ENCODE measurements at regions not wholly inside any gene's neighbourhood (a gene's known extent, or its start where the extent isn't known, plus 50 kb on each side); places are given as distances from the start of the nearest gene placed in this dataset.
"Not testable (repeated sequence)": the region's sequence is repeated elsewhere in the genome, so short reads cannot be mapped to it uniquely, and the experiment has no call there.

DNA sequence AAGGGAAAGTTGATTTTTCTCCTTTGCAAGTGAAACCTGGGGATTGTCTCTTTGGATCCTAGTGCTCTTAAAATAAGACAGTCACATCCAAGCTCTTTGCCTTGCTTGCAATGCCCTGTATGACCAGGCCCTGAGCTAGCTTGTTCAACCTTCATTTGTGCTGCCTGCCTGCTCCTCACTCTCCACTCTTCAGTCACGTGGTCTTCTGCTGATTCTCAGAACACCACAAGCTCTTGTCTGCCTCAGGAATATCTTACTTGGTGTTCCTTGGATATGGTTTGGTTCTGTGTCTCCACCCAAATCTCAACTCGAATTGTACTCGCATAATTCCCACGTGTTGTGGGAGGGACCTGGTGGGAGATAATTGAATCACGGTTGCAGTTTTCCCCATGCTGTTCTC is 318.7 kb downstream of the RMST start:
- intact Hi-C loops (cut with DNase I), result no loop called here
- DNase-seq, result no peak

DNA sequence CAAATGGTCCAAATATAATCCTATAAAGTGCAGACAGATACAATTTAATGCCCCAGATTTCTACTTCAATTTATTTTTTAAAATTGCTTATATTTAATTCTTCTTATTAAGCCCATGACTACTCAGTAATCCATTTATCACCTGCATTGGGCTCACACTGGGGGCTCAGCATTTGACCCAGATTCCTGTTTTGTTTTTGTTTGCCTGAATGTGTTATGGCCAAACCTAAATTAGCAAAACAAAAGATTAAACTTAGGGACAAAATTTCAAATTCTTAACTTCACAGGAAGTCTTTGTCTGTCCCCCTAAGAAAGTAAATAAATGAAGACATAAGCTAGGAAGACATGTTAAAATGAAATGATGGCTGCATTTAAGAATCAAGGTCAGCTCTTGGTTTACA is 322.3 kb downstream of the RMST start:
- no peak for DNase-seq
- intact Hi-C loops (cut with DNase I), result no loop called here

DNA sequence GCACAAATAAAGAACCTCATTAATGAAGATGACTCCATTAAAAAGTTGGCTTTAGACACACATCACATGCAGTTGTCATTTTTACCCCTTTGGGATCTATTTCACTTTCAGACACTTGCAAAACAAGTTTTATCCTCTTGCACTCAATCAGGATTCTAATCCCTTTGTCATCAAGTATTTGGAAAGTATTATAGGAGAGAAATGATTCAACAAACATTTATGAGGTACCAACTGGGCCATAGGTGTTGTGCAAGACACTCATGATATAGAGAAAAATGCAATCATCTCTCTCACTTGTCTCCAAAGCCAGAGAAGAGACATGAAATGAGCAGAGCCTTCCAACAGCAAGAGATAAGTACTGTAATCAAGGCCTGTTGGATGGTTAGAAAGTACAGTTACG is 327.7 kb downstream of the RMST start:
- intact Hi-C loops (cut with DNase I), result no loop called here

DNA sequence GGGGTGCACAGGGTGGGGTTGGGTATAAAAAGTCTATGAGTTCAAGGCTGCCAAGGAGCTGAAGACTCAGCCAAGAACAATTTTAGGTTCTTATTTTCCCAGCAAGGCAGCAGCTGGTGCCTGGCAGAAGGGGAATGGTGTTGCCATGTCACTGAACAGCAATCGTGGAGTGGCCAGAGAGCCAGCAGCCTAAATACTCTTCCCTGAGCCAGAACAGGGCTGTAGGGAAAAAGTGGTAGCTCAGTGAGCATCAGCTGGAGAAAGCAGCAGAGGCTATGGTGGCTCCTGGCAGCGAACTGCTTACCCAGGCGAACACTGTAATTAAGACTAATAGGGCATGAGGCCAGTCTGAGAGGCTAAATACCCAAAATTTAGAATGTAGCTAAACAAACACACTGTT is 334.9 kb downstream of the RMST start:
- intact Hi-C loops (cut with DNase I), result no loop called here
- DNase-seq, result peak in 2 of 10 donors; percentile 26 to 61

More for the DNA sequence above, 327.7 kb downstream of the RMST start:
- DNase-seq, result no peak

DNA sequence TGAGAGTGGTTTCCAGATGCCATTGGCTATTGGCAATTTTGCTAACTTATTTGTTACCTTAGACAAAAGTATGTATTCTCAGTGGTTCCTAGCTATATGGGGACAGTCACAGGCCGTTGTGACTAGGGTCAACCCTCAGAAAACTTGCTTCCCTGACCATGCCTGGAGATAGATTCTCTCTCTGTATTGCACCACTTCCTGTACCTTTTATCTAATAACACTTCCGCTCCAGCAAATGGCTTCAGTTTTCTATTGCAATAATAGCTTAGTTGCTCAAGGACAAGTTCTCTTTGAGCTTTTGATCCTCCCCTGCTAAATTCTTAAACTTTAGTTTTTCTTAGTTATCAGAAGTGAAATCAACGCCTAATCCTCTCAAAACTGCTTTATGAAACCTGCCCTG is 338.0 kb downstream of the RMST start:
- intact Hi-C loops (cut with DNase I), result no loop called here
- no peak for DNase-seq

DNA sequence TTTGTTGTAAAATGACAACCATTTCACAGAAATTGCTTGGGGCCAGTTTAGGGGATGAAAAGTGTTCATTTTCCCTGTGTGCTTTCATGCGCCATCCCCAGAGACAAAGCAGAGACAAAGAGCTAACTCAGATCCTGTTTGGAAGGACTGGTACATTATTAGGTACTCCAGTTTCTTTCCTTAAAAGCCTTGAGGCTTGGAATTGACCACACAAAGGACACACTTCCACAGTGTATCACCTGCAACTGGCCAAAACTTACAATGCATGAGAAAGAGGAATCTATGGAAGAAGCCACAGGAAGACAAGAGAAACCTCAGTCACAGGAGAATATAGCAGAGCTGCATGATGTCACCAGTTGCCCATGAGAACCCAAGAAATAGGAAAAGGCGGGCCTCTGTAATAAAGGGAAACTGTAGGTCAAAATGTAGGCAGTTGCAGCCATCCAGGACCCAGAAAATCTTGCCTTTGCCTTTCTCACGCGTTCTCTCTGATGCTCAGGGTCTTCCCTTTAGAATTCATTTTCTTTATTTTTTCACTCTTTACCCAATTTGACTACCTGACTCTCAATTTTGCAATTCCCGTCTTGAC is 339.0 kb downstream of the RMST start:
- DNase-seq, result no peak
- intact Hi-C loops (cut with DNase I), result no loop called here

DNA sequence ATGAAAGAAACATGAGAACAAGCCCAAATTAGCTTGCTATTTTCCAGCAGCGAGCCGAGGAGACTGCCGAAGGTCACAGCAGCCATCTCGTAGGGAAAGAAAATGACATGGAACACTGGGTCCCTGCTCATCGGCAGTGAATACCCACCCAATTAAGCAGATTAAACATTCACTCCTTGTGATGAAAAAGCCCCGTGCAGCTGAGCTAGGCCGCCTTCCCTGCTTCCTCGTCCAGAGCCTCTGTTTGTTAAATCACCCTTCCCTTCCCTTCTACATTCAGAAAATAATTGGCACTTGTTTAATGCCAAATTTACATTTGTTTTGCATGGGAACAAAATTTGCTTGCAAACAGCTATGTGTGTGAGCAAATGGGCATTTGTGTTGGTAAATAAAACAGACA is 342.5 kb downstream of the RMST start:
- intact Hi-C loops (cut with DNase I), result no loop called here
- peak in 8 of 10 donors; percentile 8 to 82 (median 26) for DNase-seq

DNA sequence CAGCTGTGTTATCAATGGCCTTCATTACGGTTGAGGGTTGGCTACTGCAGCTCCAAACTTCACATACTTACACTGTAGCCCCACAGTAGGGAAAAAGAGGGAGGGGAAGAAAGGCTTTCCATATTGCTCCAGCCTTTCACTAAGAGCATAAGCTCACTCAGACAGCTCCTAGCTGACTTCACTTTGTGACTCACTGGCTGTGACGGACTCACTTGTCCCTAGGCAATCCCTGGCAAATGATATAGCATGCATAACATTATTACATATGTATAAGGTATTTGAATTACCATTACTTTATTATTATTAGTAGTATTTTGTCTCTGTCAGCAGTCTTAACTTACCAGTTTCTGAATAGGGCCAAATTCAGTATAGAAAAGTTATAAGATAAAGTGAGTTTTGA is 350.7 kb downstream of the RMST start:
- intact Hi-C loops (cut with DNase I), result no loop called here
- DNase-seq, result no peak

DNA sequence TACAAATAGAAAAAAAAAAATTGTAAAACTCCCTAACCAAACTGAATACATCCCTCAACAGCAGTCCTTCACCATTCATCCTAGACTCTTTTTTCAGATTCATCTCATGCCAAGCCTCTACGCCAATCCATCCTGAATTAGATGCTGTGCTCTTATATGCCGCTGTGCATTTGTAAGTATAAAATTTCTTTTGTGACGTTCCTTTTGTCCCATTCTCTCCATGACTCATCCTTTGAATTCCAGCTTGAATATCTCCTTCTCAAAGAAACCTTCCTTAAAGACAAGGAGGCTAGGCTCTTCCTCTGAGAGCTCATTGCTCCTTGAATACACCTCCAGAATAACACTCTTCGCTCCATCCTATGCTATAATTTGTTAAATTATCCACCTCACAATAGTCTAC is 359.2 kb downstream of the RMST start:
- DNase-seq, result no peak
- intact Hi-C loops (cut with DNase I), result no loop called here

DNA sequence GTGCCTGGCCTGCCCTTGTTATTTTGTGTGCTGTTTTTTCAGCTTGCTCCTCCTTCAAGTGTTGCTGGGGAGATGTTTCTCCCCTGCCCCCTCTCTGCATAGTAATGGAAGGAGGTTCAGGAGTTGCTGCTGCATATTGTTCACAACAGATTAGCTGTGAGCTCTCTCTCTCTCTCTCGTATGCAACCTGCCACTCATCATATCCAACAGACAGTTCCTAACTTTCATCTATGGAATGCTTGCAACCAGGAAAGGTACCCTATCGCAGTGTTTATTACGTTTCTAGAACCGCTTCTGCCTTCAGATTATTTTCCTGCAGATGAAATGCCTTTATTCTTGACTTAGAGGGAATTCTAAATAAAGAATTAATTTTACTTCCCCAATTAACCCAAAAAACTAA is 372.9 kb downstream of the RMST start:
- intact Hi-C loops (cut with DNase I), result no loop called here
- no peak for DNase-seq

DNA sequence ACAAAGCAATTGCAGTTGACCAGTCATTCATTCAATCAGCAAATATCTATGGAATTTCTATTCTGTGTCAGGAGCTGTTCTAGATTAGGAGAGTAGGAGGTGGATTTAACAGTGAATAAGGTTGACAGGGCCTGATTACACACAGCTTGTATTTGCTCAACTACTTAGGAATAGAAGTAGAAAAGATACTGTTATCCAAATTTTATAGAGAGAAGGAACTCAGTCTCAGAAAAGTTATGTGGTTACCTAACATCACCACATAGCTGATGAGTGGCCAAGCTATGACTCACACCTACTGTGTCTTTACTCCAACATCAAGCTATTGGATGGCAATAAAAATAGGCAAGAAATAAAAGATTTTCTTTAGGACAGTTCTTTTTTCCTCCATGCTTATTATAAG is 374.8 kb downstream of the RMST start:
- peak in 1 of 10 donors; percentile 3 for DNase-seq
- intact Hi-C loops (cut with DNase I), result no loop called here

DNA sequence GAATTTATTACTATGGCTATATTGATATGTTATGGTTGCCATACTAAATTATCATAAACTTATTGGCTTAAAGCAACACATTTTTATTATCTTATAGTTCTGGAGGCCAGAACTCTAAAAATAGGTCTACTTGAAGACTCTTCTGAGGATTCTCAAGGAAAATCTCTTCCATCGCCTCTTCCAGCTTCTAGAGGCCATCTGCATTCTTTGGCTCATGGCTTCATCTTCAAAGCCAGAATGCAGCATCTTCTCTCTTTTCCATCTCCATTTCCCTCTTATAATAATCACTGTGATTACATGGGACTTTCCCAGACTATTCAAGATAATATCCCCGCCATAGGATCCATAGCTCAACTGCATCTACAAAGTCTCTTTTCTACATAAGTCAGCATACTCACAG is 385.4 kb downstream of the RMST start:
- no peak for DNase-seq

DNA sequence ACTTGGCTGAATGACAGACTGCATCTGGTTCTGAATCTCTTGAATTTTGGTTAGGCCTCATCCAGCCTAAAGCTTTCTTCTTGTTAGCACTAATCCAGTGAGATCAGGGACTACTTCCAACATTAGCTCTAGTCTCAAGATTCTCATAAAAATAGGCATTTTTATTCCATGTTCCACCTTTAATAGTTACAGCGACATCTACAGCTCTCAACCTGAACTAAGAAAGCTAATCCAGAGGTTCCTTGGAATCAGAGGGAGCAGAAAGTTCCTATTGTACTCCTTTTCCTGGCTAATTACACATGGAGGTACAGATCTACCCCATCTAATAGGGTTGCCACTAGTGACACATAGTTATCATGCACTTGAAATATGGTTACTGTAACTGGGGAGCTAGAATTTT is 391.9 kb downstream of the RMST start:
- DNase-seq, result no peak
- intact Hi-C loops (cut with DNase I), result no loop called here

More for the DNA sequence above, 385.4 kb downstream of the RMST start:
- intact Hi-C loops (cut with DNase I), result no loop called here

DNA sequence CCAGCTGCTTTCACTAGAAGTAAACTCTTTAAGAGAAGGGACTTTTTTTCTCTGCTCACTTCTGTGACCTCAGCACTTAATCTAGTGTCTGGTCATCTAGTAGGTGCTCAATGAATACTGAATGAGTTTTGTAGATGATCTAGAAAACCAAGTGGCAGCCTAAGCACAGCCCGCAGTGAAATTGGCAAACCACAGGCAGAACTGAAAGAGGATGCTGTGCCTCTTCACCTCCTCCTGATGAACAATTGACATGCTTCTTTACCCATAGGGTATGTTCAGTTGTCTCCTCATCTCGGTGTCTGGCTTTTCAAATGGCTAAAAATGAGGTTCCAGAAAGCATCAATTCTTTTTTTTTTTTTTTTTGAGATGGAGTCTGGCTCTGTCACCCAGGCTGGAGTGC is 399.5 kb downstream of the RMST start:
- intact Hi-C loops (cut with DNase I), result no loop called here
- no peak for DNase-seq

DNA sequence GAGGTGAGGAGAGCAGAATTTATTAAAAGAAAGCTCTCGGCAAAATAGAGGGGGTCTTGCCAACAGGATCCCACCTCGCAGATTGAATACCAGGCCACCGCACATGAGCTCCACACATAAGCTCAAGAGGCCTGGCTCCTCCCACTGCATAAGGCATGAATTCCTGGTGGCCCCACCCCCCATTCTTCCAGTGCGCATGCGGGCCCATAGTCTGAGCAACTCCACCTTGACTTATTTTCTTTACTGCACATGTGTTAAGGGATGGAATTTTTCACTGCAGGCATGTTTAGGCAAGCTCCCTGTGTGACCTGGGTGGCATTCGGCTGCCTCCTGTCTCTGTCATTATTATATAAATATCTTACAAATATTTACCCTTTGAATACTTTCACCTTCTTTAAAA is 412.5 kb downstream of the RMST start:
- intact Hi-C loops (cut with DNase I), result no loop called here
- peak in 2 of 10 donors; percentile 48 to 71 for DNase-seq

DNA sequence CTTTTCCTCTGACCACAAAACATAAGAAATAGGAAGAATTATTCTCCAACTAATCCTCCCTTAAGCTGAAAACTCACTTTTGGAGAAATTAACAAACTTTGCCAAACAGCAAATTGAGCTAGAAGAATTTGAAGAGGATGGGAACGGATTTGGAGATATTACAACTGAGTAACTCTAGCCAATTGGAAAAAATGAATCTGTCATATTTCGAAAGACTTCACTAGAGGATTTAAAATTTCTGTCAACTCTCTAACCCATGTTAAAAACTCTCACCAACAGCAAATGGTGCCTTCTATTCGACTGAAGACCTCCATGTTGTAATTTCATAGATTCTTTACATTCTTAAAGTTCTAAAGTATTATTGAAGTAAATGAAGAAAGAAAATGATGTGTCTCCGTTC is 414.2 kb downstream of the RMST start:
- intact Hi-C loops (cut with DNase I), result no loop called here
- DNase-seq, result no peak

DNA sequence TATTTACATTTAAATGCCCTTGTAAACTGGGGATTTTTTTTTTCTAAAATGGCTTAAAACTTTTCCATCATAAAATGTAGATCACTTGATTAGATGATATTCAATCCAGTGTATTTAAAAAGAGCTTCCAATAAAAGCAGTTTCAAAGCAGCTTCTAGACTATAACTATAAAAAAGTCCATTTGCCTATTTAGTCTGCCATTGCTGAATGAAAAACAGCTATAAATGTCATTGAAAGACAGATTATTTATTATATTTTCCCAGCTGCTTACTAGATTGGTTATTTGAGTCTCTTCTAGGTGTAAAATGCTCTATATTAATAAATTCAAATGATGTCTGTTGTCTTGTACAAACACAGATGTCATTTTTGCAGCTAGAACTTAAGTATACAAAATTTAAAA is 414.8 kb downstream of the RMST start:
- intact Hi-C loops (cut with DNase I), result no loop called here
- no peak for DNase-seq

DNA sequence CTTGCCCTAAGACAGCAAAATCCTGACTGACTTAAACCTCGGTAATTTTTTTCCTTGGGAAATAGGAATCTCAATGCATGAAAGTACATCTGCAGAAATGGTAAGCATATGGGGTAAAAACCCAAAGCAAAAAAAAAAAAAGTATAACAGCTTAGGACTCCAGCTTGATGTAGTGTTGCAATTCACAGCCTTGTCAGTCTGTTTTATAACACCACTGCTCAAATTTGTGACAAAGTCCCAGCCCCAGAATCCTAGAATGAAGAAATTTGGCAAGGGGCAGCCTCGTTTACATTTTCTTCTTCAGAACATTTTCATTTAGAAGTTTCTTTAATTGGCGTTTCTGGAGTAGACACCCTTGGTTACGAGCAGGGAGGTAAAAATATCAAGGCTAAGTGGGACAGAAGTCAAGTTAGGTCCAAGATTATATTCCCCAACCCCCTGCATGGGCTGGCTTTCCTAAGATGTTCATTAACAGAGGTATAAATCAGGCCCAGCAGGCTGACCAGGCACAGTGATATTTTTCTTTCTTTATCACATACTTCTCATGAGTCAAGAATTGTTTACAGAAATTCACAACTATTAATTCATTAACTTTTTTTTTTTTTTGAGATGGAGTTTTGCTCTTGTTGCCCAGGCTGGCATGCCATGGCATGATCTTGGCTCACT is 424.0 kb downstream of the RMST start:
- intact Hi-C loops (cut with DNase I), result no loop called here
- no peak for DNase-seq

DNA sequence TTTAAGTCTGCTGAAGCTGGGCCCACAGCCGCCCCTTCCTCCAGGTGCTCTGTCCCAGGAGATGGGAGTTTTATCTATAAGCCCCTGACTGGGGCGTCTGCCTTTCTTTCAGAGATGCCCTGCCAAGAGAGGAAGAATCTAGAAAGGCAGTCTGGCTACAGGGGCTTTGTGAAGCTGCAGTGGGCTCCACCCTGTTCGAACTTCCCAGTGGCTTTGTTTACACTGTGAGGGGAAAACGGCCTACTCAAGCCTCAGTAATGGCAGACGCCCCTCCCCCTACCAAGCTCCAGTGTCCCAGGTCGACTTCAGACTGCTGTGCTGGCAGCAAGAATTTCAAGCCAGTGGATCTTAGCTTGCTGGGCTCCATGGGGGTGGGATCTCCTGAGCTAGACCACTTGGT is 435.3 kb downstream of the RMST start:
- intact Hi-C loops (cut with DNase I); DNase-seq: not testable (repeated sequence)

DNA sequence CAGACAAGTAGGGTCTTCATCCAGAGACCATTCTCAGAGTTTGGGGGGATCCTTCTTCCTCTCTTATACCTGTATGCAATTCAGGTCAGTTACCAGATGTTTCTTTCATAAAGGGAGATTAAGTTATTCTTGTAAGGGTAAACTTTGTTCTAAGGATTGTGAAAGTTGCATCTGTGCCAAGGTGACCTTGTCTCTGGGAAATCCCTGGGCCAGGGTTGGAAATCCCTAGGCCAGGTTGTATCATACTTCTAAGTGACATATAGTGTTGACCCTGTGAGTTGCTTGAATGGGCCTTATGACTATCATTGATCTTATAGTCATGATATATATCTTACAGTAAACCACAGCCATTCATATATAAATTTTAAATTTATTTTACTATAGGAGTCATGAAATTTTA is 436.9 kb downstream of the RMST start:
- no peak for DNase-seq
- intact Hi-C loops (cut with DNase I), result no loop called here

DNA sequence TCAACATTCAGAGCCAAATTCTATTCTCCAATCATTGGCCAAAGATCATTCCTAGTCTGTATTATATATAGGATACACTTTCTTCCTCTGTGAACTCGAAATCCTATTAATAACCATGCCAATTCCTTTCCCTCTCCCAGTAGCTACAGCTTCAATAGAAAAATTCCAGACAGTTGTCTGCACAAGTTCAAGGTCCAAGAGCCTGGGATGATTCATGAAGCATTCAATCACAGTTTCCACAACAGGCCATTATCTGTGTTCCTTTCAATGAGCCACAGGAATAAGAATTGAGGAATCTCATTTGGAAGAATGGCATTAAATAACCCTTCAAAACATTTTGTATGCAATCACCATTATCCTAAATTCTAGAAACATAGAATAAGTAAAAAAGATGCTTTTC is 437.4 kb downstream of the RMST start:
- intact Hi-C loops (cut with DNase I), result no loop called here
- DNase-seq, result no peak

DNA sequence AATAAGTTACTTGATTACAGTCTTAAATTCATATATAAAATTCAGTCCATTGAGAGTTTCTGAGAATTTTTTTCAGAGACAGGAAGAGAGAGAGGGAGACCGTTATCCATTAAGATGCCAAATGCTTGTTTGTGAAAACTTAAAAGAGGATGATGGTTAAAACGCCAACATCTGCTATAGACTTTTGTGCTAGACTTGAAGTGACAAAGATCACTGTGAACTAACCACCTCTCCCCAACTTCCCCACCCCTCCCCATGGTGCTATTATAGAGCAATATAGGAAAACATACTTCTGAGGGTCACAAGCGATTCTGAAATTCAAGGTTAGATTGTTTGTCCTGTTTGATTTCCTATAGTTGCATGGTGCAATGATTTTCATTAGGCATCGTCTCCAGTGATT is 440.8 kb downstream of the RMST start:
- intact Hi-C loops (cut with DNase I), result no loop called here
- DNase-seq, result no peak

DNA sequence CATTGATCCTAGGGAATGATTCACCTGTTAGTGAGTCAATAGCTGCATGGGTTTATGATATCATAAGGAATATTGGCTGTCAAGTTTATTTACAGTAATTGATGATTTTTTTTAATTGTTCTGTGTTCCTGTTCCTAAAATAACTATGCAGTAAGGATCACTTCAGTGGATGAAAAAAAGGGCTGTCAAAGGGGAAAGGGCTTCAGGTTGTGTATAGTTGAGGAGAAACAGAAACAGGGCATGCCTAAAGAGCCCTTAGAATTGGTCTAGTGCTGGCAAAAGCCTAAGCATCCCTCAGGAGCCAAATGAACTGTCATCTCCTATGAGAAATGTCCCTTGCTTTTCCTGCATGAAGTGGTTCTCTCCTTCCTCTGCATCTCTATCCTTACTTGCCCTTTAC is 444.9 kb downstream of the RMST start:
- intact Hi-C loops (cut with DNase I), result no loop called here
- no peak for DNase-seq
